Transverse colon (tissue), 4 donors: ENCODE measurements at regions not wholly inside any gene's neighbourhood (a gene's known extent, or its start where the extent isn't known, plus 50 kb on each side); places are given as distances from the start of the nearest gene placed in this dataset.

Experiments used
- DNase-seq: peaks from one replicate; pipeline ENCODE4 v3.0.0-alpha.2; 2019
- H3K27ac ChIP-seq, 4 donors: fragments of 200-600 bp; sonication (generic); 2 replicates each; pipeline ENCODE4 v1.5.1; 2016 to 2018; ENCODE audit warnings: inconsistent platforms in 4 of 4
- H3K27me3 ChIP-seq: fragments of 200-600 bp; sonication (generic); 2 replicates; pipeline ENCODE4 v1.5.1; 2017; ENCODE audit warnings: inconsistent platforms
- H3K36me3 ChIP-seq, 4 donors: fragments of 200-600 bp; sonication (generic); 2 replicates each; pipeline ENCODE4 v1.5.1; 2017 to 2019; ENCODE audit warnings: inconsistent platforms in 4 of 4
- H3K4me1 ChIP-seq, 4 donors: fragments of 200-600 bp; sonication (generic); 2 replicates each; pipeline ENCODE4 v1.5.1; 2017 to 2020; ENCODE audit warnings: inconsistent platforms in 4 of 4
- H3K4me3 ChIP-seq, 4 donors: fragments of 200-600 bp; sonication (generic); 1 replicate in 1 of 4; 2 replicates in 3 of 4; pipeline versions ENCODE4 v1.5.1 to v1.6.1; 2017 to 2019; ENCODE audit warnings: inconsistent platforms in 4 of 4
- H3K9me3 ChIP-seq, 2 donors: fragments of 200-600 bp; sonication (generic); 2 replicates each; pipeline ENCODE4 v1.5.1; 2017 to 2019; ENCODE audit warnings: inconsistent platforms in 2 of 2
- EP300 ChIP-seq: sonication (generic); formaldehyde crosslinking; IDR thresholded peaks from one replicate; pipeline ENCODE4 v1.6.1; 2017; ENCODE audit warnings: antibody characterized with exemption, low read depth
- POLR2A ChIP-seq: fragments of 450-650 bp; IDR thresholded peaks from one replicate; pipeline ENCODE4 v1.6.1; 2016; ENCODE audit warnings: antibody characterized with exemption, mild to moderate bottlenecking, moderate library complexity
- POLR2AphosphoS5 ChIP-seq, 3 donors: sonication (generic); formaldehyde crosslinking; IDR thresholded peaks; one replicate each; pipeline ENCODE4 v1.6.1; 2016; ENCODE audit warnings: antibody characterized with exemption in 3 of 3
- WGBS, 2 donors: methylation state at CpG; one replicate each; pipeline ENCODE4 v1.1.5; 2018; ENCODE audit warnings: low coverage in 1 of 2; 5-methylcytosine and 5-hydroxymethylcytosine counted together
- in situ Hi-C, 4 donors: fragments of 200-750 bp; cut with MboI; loops; one replicate each; pipeline versions ENCODE4 v1.15.0 to v1.15.1; 2017; ENCODE audit warnings: low sequenced_read_pairs in 3 of 4, low pct_ligation_motif_present in 1 of 4, low pct_unique_long_range_greater_than_20kb in 1 of 4
- intact Hi-C: fragments of 100-400 bp; cut with DNase I; formaldehyde crosslinking; loops from one replicate; pipeline ENCODE4 v1.15.1; 2023; ENCODE audit warnings: low total_unique reads
- TF ChIP-seq, protein P1 (sequence below), 5 experiments: fragments of 200-600 bp in 3 of 5; fragments of 450-650 bp in 2 of 5; sonication (generic) in 3 of 5; IDR thresholded peaks; 1 replicate in 2 of 5; 2 replicates in 3 of 5; pipeline ENCODE4 v1.5.1; 2016 to 2017; ENCODE audit warnings: antibody characterized with exemption in 5 of 5, inconsistent platforms in 3 of 5, mild to moderate bottlenecking in 2 of 5, moderate library complexity in 1 of 5

- Histone ChIP-seq H3K4me1 (no peaks in the 10 kb centered on the region), H3K9me3 (peaks cover under 1 to 2% of the 10 kb centered on the region in 2 donors), H3K27me3 (no peaks in the 10 kb centered on the region), H3K4me3 (no peak overlapping the region), H3K27ac (no peak overlapping the region), H3K36me3 (no peaks in the 10 kb centered on the region)
- no peak for TF ChIP-seq POLR2AphosphoS5 (IDR thresholded peaks at IDR 0.05)
- TF ChIP-seq, protein P1, sequence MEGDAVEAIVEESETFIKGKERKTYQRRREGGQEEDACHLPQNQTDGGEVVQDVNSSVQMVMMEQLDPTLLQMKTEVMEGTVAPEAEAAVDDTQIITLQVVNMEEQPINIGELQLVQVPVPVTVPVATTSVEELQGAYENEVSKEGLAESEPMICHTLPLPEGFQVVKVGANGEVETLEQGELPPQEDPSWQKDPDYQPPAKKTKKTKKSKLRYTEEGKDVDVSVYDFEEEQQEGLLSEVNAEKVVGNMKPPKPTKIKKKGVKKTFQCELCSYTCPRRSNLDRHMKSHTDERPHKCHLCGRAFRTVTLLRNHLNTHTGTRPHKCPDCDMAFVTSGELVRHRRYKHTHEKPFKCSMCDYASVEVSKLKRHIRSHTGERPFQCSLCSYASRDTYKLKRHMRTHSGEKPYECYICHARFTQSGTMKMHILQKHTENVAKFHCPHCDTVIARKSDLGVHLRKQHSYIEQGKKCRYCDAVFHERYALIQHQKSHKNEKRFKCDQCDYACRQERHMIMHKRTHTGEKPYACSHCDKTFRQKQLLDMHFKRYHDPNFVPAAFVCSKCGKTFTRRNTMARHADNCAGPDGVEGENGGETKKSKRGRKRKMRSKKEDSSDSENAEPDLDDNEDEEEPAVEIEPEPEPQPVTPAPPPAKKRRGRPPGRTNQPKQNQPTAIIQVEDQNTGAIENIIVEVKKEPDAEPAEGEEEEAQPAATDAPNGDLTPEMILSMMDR (IDR thresholded peaks at IDR 0.05) = no peak
- no peak for TF ChIP-seq POLR2A
- no peak for TF ChIP-seq EP300
- in situ Hi-C loops = no loop called here
- no peak for DNase-seq
- WGBS, 2 donors = 86 to 88% methylated on average over 5 to 6 of the region's 6 CpGs
- intact Hi-C loops = no loop called here
These were observed 657.1 kb upstream of the SOX11 start for GRCh38 chr2:5035057-5035488.

DNA sequence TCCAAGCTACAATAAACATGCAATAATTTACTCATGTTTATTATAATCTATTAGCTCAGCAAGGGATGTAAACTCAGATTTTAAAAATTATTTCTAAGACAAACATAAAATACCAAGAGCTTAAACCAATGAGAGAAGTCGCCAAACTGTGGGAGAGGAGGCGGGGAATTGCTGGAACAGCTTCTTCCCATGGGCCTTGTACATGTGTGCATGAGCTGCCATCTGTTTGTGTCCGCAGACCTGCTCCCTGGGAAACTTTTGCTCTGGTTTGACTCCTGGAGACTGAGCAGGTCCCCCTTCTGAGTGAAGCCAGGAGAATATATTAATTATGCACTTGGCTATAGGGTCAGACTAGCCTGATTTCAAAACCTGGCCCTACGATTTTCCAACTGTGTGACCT, 655.9 kb upstream of the SOX11 start:
- TF ChIP-seq, protein P1 (IDR thresholded peaks at IDR 0.05) = no peak
- no peak for TF ChIP-seq EP300
- TF ChIP-seq POLR2AphosphoS5 (IDR thresholded peaks at IDR 0.05) = no peak
- TF ChIP-seq POLR2A = no peak
- intact Hi-C loops = no loop called here
- WGBS, 2 donors = 68 to 70% methylated on average over 4 of the region's 4 CpGs

GRCh38 chr2:5039241-5039975, 652.8 kb upstream of the SOX11 start:
- DNase-seq = no peak
- Histone ChIP-seq H3K4me3 (no peak overlapping the region), H3K36me3 (no peaks in the 10 kb centered on the region), H3K4me1 (no peaks in the 10 kb centered on the region), H3K27ac (no peak overlapping the region), H3K9me3 (peaks cover 0 to 4% of the 10 kb centered on the region in 2 donors), H3K27me3 (no peaks in the 10 kb centered on the region)
- intact Hi-C loops = no loop called here
- TF ChIP-seq, protein P1 (IDR thresholded peaks at IDR 0.05) = no peak
- no peak for TF ChIP-seq POLR2AphosphoS5 (IDR thresholded peaks at IDR 0.05)
- TF ChIP-seq POLR2A = no peak
- TF ChIP-seq EP300 = no peak
- in situ Hi-C loops = no loop called here
- WGBS, 2 donors = 81 to 82% methylated on average over 4 to 6 of the region's 6 CpGs

More for the DNA sequence above, 655.9 kb upstream of the SOX11 start:
- Histone ChIP-seq H3K4me3 (no peak overlapping the region), H3K36me3 (no peaks in the 10 kb centered on the region), H3K9me3 (peaks cover 0 to 4% of the 10 kb centered on the region in 2 donors), H3K27me3 (no peaks in the 10 kb centered on the region), H3K27ac (no peak overlapping the region), H3K4me1 (no peaks in the 10 kb centered on the region)
- no peak for DNase-seq
- in situ Hi-C loops = no loop called here

DNA sequence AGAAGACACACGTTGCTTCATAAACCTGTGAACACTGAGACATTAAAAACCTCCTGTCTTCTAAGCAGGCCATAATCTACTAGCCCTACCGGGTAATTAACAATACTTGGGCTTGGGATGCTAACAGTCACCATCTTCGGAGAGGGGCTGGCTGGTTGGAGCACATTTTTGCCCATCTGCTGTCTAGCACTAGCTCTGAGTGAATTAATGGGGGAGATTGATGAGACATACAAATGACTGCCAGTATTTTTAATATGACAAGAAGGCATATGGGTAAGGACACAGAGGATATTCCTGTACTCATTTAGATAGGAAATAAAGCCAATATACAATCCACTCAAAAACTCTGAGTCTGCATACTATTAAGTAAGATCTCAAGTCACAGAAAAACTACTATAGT, 651.6 kb upstream of the SOX11 start:
- intact Hi-C loops (no loop called here), in situ Hi-C loops (no loop called here)
- Histone ChIP-seq H3K4me3 (no peak overlapping the region), H3K36me3 (no peaks in the 10 kb centered on the region), H3K27me3 (no peaks in the 10 kb centered on the region), H3K27ac (no peak overlapping the region), H3K9me3 (peaks cover 0 to 4% of the 10 kb centered on the region in 2 donors), H3K4me1 (no peaks in the 10 kb centered on the region)
- TF ChIP-seq POLR2AphosphoS5 (IDR thresholded peaks at IDR 0.05) = no peak
- no peak for TF ChIP-seq POLR2A
- TF ChIP-seq, protein P1 (IDR thresholded peaks at IDR 0.05) = no peak
- no peak for TF ChIP-seq EP300
- WGBS, 2 donors = 60 to 76% methylated on average over 1 to 3 of the region's 3 CpGs
- DNase-seq = no peak
